PFSK-1 (cell line): ENCODE measurements at regions not wholly inside any gene's neighbourhood (a gene's known extent, or its start where the extent isn't known, plus 50 kb on each side); places are given as distances from the start of the nearest gene placed in this dataset.

Experiments
- POLR2AphosphoS5 ChIP-seq: IDR thresholded peaks from 2 replicates; pipeline ENCODE4 v1.6.1; 2012; ENCODE audit warnings: low read depth, mild to moderate bottlenecking, control low read depth, low read length, moderate library complexity
- REST ChIP-seq, 2 experiments: IDR thresholded peaks; 2 replicates each; pipeline versions ENCODE4 v1.6.1 to v1.8.0; 2011 to 2012; ENCODE audit warnings: low read depth in 2 of 2, low read length in 2 of 2, control low read depth in 1 of 2, inconsistent platforms in 1 of 2, mild to moderate bottlenecking in 1 of 2, moderate library complexity in 1 of 2; ENCODE audit not compliant: insufficient read depth in 1 of 2
- SIN3A ChIP-seq: IDR thresholded peaks from 2 replicates; pipeline ENCODE4 v1.6.1; 2012; ENCODE audit warnings: mild to moderate bottlenecking, low read length, moderate library complexity, borderline replicate concordance; ENCODE audit not compliant: insufficient read depth
- TAF1 ChIP-seq: IDR thresholded peaks from 2 replicates; pipeline ENCODE4 v1.6.1; 2012; ENCODE audit warnings: low read length, control low read depth, borderline replicate concordance; ENCODE audit not compliant: insufficient read depth

DNA sequence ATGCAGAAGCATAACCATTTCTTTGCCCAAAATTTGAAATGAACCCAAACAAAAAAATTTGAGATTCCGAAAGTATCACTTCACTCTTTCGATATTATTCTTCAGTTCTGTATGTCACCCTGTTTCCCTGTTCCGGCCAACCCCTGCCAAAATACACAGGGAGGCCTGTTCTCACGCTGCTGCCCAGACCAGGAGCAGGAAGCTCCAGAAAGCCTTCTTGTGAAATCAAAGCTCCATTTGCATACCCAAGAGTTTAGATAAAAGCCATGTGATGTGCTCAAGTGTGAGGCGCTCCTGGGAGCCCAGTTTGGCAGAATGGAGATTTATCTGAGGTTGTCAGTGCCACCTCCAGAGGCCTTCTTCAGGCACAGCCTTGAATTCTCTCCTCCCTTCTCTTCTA lies 236.2 kb downstream of the FGFR2 start:
- no peak for TF ChIP-seq POLR2AphosphoS5
- TF ChIP-seq REST (IDR thresholded peaks at IDR 0.05; ENCODE audit: insufficient read depth in 1 of 2, low read depth in 2 of 2, low read length in 2 of 2): no peak
- no peak for TF ChIP-seq TAF1
- TF ChIP-seq SIN3A: no peak
